ENCODE measurements at regions not wholly inside any gene's neighbourhood (a gene's known extent, or its start where the extent isn't known, plus 50 kb on each side); places are given as distances from the start of the nearest gene placed in this dataset.

DNA sequence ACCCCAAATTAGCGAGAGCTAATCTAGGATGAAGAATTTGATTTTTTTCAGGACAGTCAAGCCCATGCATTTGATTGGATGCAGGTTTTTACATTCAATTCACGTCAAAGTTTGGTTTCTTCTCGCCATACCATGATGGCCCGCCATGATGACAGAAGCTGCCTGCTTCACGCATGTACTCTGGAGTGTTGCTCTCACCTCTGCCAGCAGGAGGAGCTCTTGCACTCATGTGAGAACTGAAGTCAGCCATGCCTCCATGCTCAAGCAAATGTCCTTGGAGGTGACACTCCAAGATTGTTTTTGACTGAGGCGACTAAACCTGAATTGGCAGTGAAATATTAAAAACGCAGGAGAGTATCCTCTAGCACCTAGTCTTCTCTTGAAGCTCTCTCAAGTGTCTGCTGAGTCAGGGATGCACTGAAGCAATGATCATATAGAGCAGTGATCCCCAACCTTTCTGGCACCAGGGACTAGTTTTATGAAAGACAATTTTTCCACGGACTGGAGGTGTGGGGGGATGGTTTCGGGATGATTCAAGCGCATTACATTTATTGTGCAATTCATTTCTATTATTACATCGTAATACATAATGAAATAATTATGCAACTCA is 120.9 kb downstream of the SAMMSON start:
- peak; percentile 20 for DNase-seq

- DNase-seq, result no peak
These were observed 127.7 kb downstream of the SAMMSON start for GRCh38 chr3:70127192-70127591.

DNA sequence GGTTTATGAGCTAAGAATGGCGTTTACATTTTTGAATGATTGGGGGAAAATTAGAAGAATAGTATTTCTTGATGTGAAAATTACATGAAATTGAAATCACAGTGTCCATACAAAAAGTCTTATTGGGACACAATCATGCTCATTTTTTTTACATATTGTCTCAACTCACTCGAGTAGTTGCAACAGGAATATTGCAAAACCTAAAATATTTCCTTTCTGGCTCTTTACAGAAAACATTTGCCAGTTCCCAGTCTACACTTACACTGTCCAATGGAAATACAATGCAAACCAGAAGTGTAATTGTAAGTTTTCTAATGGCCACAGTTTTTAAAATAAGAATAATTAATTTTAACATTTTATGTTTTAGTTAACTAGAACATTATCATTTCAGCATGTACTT is 137.8 kb downstream of the SAMMSON start:
- no peak for DNase-seq

- no peak for DNase-seq
These were observed 139.1 kb downstream of the SAMMSON start for GRCh38 chr3:70138606-70139005.

Data from NCI-H1694 treated with DMSO at 0.1 percent for 48 hours (cell line).